ENCODE measurements at regions not wholly inside any gene's neighbourhood (a gene's known extent, or its start where the extent isn't known, plus 50 kb on each side); places are given as distances from the start of the nearest gene placed in this dataset.

DNA sequence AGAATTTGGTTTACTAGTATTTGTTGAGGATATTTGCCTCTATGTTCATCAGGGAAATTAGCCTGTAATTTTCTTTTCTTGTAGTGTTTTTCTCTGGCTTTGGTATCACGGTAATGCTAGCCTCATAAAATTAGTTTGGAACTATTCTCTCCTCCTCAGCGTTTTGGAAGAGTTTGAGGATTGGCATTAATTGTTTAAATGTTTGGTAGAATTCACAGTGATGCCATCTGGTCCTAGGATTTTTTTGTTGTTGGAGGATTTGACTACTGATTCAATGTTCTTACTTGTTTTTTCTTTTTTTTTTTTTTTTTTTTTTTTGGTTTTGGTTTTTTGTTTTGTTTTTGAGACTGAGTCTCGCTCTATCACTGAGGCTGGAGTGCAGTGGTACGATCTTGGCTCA lies 156.2 kb upstream of the BTBD3 start:
- no peak for DNase-seq

DNA sequence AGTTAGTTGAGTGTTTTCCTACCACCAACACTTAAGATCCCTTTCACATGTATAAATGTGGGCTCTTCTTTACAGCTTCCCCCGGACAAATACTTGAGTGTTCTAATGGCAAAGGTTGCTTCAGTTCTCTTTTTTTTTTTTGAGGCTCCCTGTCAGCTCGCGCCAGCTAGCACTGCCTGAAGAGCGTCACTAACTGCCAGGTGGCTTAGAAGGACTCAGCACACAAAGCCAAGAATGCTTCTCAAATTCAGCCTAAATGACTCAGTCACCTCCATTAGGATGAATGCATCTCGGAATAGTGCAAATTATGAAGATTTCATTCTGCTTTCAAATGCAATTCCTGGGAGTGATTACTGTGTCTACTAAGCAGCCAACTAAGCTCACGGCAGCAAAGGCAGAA lies 150.7 kb upstream of the BTBD3 start:
- DNase-seq = no peak

DNA sequence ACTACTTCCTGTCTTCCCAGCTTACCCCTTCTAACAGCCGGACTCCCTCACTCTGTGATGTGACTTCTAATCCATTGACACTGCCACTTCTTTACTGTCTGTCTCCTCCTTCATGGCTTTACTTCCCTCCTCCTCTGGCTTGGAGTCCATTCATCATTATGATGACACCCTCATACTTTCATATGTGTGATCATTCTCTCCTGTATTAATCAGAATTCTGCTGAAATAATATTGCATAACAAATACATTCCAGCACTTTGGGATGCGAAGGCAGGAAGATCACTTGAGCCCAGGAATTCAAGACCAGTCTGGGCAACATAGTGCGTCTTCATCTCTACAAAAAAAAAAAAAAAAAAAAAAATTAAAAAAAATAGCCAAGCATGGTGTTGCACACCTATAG lies 147.9 kb upstream of the BTBD3 start:
- DNase-seq = no peak

DNA sequence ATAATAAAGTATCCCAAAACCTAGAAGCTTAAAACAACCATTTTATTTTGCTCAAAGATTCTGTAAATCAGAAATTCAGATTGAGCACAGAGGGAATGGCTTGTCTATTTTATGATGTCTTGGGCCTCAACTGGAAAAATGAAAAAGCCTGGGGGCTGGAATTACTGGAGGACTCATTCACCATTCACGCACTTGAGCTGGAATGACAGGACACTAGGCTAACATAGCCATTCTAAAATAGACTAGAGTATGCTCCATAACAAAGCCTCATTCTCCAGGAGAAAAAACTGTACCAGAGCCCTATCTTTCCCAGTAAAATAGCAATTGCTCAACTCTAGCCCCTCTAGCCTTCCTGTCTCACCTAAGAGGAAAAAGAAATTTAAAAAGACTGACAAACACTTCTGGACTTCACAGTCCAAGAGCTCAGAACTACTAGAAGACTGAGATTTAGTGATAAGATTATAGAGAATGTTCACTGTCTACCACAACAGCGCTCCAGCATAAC lies 145.4 kb upstream of the BTBD3 start:
- no peak for DNase-seq

DNA sequence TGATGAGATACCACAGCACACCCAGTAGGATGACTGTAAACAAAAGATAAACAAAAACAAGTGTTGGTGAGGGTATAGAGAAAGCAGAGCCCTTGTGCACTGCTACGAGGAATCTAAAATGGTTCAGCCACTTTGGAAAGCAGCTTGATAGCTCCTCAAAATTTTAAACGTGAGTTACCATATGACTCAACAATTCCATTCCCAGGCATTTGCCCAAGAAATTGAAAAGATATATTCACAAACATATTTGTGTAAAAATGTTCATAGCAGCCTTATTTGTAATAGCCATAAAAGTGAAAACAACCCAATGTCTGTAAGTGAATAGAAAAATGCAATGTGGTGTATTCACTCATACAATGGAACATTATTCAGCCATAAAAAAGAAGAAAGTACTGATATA lies 141.0 kb upstream of the BTBD3 start:
- DNase-seq = no peak

DNA sequence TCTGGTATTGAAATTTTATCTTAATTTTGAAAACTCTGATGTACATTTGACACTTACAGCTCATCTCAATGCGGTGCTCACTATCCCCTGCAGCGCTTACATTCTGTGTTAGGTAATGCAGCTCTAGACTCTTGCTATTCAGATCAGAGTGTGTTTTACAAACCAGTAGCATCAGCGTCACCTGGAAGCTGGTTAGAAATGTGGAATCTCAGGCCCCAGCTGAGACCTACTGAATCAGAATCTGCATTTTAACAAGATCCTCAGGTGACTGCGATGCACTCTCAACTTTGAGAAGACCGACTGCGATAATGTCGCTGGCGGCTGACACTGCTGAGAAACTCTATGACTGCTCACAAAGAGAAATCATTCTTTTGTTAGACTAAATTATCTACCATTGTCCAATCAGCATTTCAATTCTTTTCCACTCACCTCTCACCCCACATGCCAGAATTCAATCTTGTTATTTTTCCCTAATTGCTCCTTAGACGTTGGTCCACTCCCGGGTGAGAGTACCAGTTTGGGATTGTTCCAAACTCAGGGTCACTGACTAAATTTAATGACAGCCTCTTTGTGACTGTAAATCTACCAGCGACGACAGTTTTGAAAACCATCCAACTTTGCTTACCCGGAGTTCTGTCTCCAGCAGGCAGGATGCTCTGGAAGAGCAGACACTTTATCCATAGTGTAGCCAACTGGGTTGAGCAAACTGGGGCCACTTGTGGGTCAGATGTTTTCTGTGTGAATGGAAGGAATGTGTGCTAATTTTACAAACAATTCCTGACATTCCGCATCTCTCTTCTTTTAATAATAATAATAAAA lies 140.1 kb upstream of the BTBD3 start:
- DNase-seq = no peak

DNA sequence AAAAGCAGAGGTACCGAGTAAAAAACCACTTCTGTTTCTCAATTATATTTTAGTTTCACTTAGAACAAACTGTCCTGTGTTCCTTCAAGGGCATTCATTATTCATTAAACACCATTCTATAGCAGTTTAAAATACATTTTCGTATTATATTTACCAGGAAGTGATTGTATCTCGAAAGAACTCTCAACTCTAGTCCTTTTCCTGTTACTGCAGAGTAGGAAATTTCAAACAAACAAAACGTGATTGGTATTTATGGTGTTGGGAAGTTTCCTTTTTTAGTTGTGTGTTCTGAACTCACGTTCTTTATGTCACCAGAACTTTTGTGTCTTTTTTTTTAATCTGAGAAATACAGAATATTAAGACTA lies 139.5 kb upstream of the BTBD3 start:
- no peak for DNase-seq

DNA sequence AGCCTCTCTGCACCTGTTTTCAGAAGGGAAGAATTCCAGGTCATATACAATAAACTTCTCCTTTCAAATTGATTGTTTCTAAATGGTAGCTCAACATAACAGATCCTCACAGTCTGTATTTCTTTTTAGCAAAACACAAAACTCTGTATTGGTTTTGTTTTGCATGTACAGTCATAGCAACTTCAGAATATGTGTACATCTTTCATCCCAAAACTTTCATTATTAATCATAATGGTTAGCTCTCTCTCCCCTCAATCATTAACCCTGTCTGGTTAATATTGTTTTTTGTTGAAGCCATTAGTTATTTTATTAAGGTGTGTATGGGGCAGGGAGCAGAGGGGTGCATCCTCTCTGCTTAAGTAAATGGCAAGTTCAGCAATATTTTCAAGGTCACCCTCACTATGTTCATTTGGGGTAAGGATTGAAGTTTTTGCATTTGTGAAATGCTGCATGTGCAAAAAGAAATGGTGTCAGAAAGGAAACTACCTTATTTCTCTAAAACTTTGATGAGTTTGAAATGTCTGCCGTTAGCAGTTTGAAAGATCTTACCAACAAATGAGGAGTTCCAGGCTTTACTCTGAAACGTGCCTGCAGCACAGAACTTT lies 136.8 kb upstream of the BTBD3 start:
- no peak for DNase-seq

DNA sequence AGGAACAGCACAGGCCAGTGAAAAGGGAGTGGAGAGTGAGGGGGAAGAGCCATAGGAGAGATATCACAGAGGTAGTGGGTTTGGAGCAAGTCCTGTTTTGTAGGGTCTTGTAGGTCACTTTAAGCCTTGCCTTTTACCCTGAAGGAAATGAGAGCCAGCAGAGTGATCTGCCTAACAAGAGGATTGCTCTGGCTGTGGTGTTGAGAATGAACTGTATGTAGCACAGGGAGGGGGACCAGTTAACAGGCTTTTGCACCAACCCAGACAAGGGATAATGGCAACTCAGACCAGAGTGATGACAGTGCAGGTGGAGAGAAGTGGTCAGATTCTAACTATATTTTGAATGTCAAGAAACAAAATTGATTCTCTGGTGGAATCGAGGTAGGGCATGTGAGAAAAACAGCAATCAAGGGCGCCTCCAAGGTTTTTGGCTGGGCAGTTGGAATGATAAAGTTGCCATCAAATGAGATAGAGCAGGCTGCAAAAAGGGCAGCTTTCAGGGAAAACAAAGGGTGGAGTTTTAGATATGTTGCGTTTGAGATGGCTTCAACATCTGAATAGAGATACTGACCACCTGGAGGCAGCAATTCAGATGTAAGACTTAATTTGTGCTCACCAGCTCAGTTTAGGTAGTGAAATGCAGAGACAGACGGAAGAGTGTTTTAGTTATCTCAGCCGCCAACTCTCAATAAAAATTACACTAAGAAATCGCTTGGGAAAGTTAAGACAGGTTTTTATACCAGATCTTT lies 134.4 kb upstream of the BTBD3 start:
- no peak for DNase-seq

DNA sequence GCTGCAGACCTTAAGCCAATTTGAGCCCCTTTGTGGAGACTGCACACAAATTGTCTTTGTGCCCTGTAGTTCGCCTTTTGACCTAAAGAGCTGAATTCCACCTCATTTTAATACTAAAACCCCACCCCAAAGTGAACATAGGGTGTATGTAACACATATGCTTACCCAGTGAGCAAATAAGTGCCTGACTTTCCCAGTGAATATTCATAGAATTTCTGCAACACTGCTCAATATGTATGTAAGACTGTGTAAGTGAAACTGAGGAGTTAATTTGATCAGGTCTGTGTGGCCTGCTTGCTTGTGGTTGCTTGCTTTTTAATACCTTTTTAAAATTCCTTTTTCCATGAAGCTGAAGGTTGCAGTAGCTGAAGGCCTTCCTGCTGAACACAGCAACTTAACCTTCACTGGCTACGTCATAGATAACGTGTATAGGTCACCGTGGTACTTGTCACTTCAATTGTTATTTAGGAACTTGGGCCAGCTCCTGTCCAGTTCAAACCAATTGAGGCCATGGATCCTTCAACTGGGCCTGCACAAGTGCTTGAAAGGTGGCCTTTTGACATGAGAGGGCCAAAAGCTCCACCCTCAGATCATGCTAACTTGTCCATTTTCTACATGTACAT lies 131.7 kb upstream of the BTBD3 start:
- no peak for DNase-seq

DNA sequence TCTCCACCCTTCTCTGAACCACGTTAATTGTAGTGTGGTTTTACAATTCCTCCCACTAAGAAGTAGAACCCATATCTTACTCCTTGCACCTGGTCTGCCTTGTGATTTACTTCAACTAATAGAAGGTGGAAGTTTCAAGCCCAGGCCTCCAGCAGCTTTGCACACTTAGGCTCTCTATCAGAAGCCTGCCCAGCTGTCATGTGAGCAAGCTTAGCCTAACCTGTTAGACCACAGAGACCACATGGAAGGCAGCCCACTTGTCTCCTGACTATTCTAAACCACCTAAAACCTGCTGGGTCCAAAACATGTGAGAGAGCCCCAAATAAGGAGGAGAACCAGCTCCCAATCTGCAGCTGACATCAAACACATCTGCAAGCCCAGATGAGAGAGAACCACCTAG lies 127.6 kb upstream of the BTBD3 start:
- DNase-seq = no peak

DNA sequence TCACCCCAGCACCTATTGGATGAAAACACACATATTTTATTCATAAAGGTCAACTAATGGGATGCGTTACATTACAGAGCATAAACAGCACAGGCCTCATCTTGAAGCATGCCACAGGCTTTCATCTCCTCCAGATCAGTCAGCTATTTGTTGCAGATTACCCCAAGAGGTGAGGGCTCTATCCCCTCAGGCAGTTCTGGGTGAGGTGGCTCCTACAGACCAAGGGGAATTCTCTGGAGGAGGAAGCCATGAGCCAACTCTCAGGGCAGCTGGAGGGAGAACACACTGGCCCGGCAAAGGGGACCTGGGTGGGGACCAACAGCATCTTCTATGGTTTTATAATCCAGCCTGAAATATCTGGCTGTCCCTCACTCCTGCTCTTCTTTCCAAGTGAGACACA lies 126.4 kb upstream of the BTBD3 start:
- no peak for DNase-seq

DNA sequence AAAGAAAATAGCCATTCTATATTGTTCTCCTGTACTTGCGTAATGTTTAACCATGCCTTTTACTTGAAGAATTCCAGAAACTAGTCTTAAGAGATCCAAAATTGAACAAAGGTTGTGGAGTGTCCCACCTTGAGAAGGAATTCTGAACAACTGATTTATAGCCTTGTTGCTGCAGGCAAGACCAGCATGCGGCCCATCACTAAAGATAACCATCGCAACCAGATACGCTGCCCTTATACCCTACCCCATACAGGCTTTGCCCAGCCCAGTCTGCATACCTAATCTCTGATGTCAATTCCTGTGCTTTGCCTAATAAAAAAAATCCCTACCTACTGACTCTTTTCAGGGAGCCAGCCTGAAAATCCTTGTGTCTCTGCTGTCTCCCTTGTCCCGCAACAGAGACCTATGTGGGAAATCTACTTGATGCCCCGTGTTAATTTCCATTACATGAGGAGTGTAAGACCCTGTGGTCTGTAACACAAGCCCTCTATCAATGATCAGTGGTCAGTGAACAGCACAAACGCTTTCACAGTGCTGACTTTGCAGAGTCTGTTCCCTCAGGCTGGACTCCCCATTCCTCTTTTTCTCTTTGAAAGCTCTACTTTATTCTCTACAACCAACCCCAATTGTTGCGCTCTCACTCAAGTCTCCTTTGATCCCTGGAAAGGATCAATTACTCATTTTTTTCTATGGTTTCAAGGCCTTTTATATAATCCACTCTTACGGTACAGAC lies 125.7 kb upstream of the BTBD3 start:
- no peak for DNase-seq

DNA sequence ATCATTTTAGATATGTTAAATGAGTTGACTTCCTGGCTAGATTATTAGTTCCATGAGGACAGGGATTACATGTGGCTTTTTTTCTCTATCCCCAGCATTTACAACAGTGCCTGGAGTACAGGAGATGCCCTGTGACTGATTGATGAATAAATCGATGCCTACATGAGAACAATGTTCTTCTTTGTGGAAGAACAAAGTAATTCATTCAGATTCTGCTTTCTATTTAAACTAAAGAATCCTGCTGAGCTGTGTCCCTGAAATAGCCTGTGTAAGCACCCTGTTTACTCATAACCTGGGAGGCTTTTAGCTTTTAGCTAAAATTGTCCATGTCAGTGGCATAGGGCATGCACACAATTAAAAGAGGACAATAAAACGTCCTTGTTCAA lies 125.1 kb upstream of the BTBD3 start:
- no peak for DNase-seq

DNA sequence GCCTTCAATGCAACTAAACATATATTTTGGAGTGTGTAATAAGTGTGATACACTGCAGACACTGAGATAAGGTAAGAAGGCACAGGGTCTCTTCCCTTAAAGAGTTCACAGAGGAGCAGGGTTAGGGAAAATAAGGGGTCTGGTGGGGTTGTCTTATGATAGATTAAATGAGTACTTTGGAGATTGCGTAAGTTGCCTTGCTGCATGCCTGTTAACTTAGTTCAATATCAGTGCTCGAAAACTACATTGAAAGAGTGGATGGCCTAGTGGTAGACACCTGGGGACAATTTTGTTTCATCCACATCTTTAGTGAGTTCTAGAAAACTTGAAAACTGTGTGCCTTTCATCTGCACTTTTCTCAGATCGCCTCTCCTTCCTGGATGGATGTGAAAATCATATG lies 123.2 kb upstream of the BTBD3 start:
- DNase-seq = no peak

DNA sequence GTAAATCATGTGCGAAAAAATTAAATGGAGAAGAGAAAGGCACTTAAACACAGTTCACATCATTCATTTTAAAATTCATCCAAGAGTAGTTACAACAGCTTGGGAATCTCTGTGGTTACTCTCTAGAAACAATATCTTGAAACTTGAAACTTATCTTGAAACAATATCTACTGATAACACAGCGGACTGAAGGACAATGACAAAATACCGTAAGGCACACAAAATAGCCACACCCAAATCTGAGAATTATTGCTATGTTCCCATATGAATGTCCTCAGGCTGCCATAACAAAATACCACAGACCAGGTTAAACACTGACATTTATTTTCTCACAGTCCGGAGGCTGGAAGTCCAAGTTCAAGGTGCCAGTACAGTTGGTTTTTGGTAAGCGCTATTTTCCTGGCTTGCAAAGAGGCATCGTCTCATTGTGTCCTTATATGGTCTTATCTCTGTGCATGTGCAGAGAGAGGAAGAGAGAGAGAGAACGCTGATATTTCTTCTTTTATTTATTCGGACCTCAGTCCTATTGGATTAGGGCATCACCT lies 122.5 kb upstream of the BTBD3 start:
- DNase-seq = no peak

DNA sequence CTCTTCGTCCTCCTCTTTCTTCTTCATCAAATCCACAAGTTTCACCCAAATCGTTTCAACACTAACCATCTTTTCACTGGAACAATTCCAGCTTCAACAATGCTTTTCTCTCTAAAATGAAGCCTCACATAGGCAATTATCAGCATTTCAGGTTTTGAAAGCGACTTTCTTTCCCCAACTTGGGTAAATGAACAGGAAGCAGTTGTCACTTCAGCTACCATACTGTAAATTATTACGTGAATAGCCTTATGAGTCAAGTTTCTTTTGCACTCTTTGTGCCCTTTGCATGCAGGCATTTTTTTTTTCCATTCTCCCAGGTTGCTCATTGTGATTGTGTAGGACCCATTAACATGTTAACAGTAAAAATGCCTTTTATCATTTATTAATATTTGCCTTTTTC lies 121.7 kb upstream of the BTBD3 start:
- DNase-seq = no peak

DNA sequence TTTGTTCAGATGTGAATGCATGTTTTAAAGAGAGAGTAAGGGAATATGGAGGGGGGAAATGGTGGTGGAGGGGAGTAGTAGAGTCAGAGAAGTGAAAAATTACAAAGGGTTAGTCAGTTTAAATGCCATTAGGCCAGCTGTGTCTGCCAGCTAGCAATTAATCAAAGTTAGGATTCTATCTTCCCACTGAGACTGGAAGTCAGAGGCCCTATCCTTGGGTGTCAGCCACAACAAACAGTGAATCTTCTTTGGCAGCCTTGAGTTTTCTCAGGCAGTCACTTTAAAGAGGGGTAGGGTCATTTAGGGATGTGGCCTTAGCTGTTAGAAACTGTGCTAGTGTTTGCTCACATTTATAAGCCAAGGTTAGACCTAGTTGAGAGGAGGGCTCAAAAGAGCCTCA lies 120.5 kb upstream of the BTBD3 start:
- no peak for DNase-seq

DNA sequence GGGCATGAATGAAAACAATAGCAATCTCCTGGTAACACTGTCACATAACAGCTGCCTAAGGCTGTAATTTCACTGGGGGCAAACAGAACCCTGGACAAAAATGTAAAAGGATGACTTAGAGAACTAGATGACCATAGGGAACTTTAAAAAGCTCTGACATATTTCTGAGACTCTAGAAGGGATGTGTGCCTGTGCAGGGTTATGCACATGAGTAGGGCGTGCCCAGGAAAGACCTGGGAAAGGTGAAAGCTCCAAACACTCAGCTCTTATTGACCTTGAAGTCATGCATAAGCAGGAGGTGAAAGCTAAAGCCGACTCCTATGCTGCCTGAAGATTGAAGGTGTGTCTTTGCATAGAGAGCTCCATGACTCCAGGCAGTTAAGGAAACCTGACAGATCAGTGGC lies 118.4 kb upstream of the BTBD3 start:
- DNase-seq = no peak

DNA sequence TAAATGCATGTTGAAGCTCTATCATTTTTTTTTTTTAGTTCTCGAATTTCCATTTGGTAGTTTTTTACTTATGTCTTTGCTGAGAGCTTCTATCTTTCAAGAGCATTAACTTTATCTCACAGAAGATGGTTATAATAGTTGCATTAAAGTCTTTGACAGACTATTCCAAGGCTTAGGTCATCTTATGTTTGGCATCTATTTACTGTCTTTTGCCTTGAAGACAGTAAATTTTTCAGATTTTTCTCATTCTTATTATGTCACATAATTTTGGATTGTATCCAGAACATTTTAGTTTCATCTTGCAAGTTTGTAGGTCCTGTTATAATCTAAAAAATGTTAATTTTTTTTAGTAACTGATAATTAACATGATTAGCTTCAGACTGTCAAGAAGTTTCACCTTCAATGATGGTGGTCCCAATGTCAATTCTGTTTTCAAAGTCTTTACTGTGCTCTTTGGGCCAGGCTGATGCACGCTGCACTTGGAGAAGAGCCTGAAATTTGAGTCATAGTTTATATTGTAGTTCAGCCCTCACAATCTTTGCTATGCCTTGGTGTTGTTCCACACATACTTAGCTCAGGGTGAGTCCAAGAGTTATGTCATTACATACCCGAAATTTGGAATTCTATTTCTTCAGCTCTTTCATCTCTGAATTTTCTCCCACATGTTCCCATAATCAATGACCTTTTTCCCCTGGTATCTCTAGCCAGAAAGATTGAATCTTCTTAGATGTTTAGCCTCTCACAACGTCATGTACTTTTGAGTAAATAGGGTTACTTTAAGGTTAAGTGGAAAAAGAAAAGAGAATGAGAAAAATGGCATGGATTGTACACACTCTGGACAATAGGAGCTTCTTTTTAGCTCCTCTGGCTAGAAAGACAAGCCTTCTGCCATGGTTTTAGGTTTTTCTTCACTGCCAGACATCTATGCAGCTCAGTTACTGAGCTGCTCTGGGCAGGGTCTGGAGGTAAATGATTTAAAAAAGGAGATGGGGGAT lies 110.3 kb upstream of the BTBD3 start:
- DNase-seq = no peak
